ENCODE measurements at regions not wholly inside any gene's neighbourhood (a gene's known extent, or its start where the extent isn't known, plus 50 kb on each side); places are given as distances from the start of the nearest gene placed in this dataset.

- Histone ChIP-seq H4K8ac (replicated peaks; ENCODE audit: insufficient read length, low read depth, low read length) (no peak overlapping the region), H4K20me1 (ENCODE audit: control insufficient read depth, insufficient read depth, insufficient read length) (no peaks in the 10 kb centered on the region), H3T11ph (ENCODE audit: low read length) (no peak overlapping the region), H3K27me3 (ENCODE audit: insufficient read depth, low read length) (no peaks in the 10 kb centered on the region), H3K27ac (ENCODE audit: insufficient read length, low read depth, low read length) (no peak overlapping the region), H3K23ac (ENCODE audit: insufficient read length, low read depth, low read length) (no peak overlapping the region), H3K14ac (ENCODE audit: insufficient read depth, low read length) (no peak overlapping the region), H2BK120ac (ENCODE audit: low read depth, low read length, poor library complexity, severe bottlenecking) (no peak overlapping the region), H3K9ac (ENCODE audit: extremely low read depth, insufficient read length, low read length) (no peak overlapping the region), H3K4ac (ENCODE audit: low read depth, low read length) (no peak overlapping the region), H2BK20ac (ENCODE audit: low read depth, low read length, poor library complexity, severe bottlenecking) (no peak overlapping the region), H2BK12ac (ENCODE audit: insufficient read length, low read depth, low read length) (no peak overlapping the region), H3K23me2 (ENCODE audit: insufficient read length, low read depth, low read length, poor library complexity, severe bottlenecking) (no peaks in the 10 kb centered on the region), H3K9me3 (ENCODE audit: control insufficient read depth, low read depth, low read length) (no peaks in the 10 kb centered on the region), H3K79me2 (ENCODE audit: insufficient read depth, low read length) (no peaks in the 10 kb centered on the region), H3K18ac (ENCODE audit: insufficient read length, low read depth, low read length) (no peak overlapping the region), H3K4me2 (ENCODE audit: insufficient read depth, insufficient read length, low read length) (no peak overlapping the region), H3K4me1 (ENCODE audit: insufficient read depth, low read length) (no peaks in the 10 kb centered on the region), H2AK5ac (ENCODE audit: insufficient read length, low read length) (no peak overlapping the region), H2AFZ (ENCODE audit: low read length) (no peak overlapping the region), H4K5ac (ENCODE audit: insufficient read length, low read depth, low read length) (no peak overlapping the region), H3K79me1 (ENCODE audit: insufficient read depth, low read depth, low read length, poor library complexity, severe bottlenecking) (no peaks in the 10 kb centered on the region), H2BK15ac (ENCODE audit: low read depth, low read length) (no peak overlapping the region), H4K91ac (ENCODE audit: insufficient read length, low read depth, low read length) (no peak overlapping the region), H2BK5ac (ENCODE audit: insufficient read length, low read length) (no peak overlapping the region), H3K56ac (ENCODE audit: insufficient read length, low read depth, low read length) (no peak overlapping the region)
- no peak for DNase-seq
- Mint-ChIP-seq H3K4me3 (no peak overlapping the region), H3K36me3 (ENCODE audit: insufficient read depth in 1 of 3, low read depth in 3 of 3) (peaks cover 0 to 12% (median 8%) of the 10 kb centered on the region in 3 experiments; a peak in 4 of 7 replicates), H3K27me3 (ENCODE audit: low read depth) (no peaks in the 10 kb centered on the region), H3K4me1 (peaks cover 7 to 18% of the 10 kb centered on the region in 2 experiments), H3K27ac (peak overlapping the region in 2 of 3 experiments; percentile 49 to 91; a peak in 2 of 7 replicates), H3K9me3 (peaks cover 7 to 9% of the 10 kb centered on the region in 2 experiments; a peak in 3 of 5 replicates)
- no CpG with 5 or more reads among the region's 13 CpGs for WGBS (ENCODE audit: extremely low coverage, insufficient read length, low lambda C conversion rate)
- TF ChIP-seq, protein P1, sequence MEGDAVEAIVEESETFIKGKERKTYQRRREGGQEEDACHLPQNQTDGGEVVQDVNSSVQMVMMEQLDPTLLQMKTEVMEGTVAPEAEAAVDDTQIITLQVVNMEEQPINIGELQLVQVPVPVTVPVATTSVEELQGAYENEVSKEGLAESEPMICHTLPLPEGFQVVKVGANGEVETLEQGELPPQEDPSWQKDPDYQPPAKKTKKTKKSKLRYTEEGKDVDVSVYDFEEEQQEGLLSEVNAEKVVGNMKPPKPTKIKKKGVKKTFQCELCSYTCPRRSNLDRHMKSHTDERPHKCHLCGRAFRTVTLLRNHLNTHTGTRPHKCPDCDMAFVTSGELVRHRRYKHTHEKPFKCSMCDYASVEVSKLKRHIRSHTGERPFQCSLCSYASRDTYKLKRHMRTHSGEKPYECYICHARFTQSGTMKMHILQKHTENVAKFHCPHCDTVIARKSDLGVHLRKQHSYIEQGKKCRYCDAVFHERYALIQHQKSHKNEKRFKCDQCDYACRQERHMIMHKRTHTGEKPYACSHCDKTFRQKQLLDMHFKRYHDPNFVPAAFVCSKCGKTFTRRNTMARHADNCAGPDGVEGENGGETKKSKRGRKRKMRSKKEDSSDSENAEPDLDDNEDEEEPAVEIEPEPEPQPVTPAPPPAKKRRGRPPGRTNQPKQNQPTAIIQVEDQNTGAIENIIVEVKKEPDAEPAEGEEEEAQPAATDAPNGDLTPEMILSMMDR (conservative IDR thresholded peaks at IDR 0.05): no peak
These were observed 84.7 kb upstream of the CIBAR2 start for GRCh38 chr16:85196976-85197375.

All from H9 (cell line).